Astrocyte (in vitro differentiated cells and primary cell): ENCODE measurements at regions not wholly inside any gene's neighbourhood (a gene's known extent, or its start where the extent isn't known, plus 50 kb on each side); places are given as distances from the start of the nearest gene placed in this dataset.
A peak's percentile ranks its signal among the peaks of the same experiment; 100 is the strongest.

Source experiments
- DNase-seq: peaks from one replicate; pipeline ENCODE4 v3.0.0-alpha.2; 2010; ENCODE audit warnings: low read depth
- FAIRE-seq: peaks from 2 replicates; lab custom pipeline; 2011; peaks lifted over from hg19 to GRCh38; lab: Jason Lieb, UNC
- H2AFZ ChIP-seq: 2 replicates; pipeline ENCODE4 v1.6.0; 2012; ENCODE audit warnings: low read depth, low read length, inconsistent platforms
- H3K27ac ChIP-seq: 2 replicates; pipeline ENCODE4 v1.5.1; 2011; ENCODE audit warnings: low read depth, low read length, inconsistent platforms
- H3K27me3 ChIP-seq: 2 replicates; pipeline ENCODE4 v1.6.0; 2011; ENCODE audit warnings: low read length, inconsistent platforms; ENCODE audit not compliant: insufficient read depth
- H3K36me3 ChIP-seq: 2 replicates; pipeline ENCODE4 v1.5.1; 2011; ENCODE audit warnings: low read length, inconsistent platforms; ENCODE audit not compliant: insufficient read depth
- H3K4me1 ChIP-seq: 2 replicates; pipeline ENCODE4 v1.5.1; 2011; ENCODE audit warnings: low read length, inconsistent platforms; ENCODE audit not compliant: insufficient read depth
- H3K4me2 ChIP-seq: 2 replicates; pipeline ENCODE4 v1.6.0; 2012; ENCODE audit warnings: low read length, inconsistent platforms
- H3K4me3 ChIP-seq: 2 replicates; pipeline ENCODE4 v1.5.1; 2011; ENCODE audit warnings: low read depth, mild to moderate bottlenecking, low read length, inconsistent platforms; ENCODE audit not compliant: insufficient read depth
- H3K79me2 ChIP-seq: 2 replicates; pipeline ENCODE4 v1.6.0; 2012; ENCODE audit warnings: mild to moderate bottlenecking, low read length, inconsistent platforms; ENCODE audit not compliant: insufficient read depth
- H3K9ac ChIP-seq: 2 replicates; pipeline ENCODE4 v1.6.0; 2012; ENCODE audit warnings: mild to moderate bottlenecking, low read length, inconsistent platforms
- H3K9me3 ChIP-seq: 2 replicates; pipeline ENCODE4 v1.5.1; 2012; ENCODE audit warnings: low read depth, mild to moderate bottlenecking, low read length, inconsistent platforms; ENCODE audit not compliant: insufficient read depth
- H4K20me1 ChIP-seq: 2 replicates; pipeline ENCODE4 v1.6.0; 2012; ENCODE audit warnings: low read length, inconsistent platforms; ENCODE audit not compliant: insufficient read depth
- H3K27ac Mint-ChIP-seq: one replicate; pipeline ENCODE4 v1.8.0; 2021; ENCODE audit warnings: mild to moderate bottlenecking, mixed read lengths; ENCODE audit not compliant: unreplicated experiment
- H3K27me3 Mint-ChIP-seq: one replicate; pipeline ENCODE4 v1.8.0; 2021; ENCODE audit warnings: low read depth, mixed read lengths; ENCODE audit not compliant: unreplicated experiment
- H3K36me3 Mint-ChIP-seq: one replicate; pipeline ENCODE4 v1.8.0; 2021; ENCODE audit warnings: low read depth, mixed read lengths; ENCODE audit not compliant: unreplicated experiment
- H3K4me1 Mint-ChIP-seq: one replicate; pipeline ENCODE4 v1.8.0; 2021; ENCODE audit warnings: low read depth, mixed read lengths; ENCODE audit not compliant: unreplicated experiment
- H3K4me3 Mint-ChIP-seq: one replicate; pipeline ENCODE4 v1.8.0; 2021; ENCODE audit warnings: mild to moderate bottlenecking, moderate library complexity, mixed read lengths; ENCODE audit not compliant: unreplicated experiment
- H3K9me3 Mint-ChIP-seq: one replicate; pipeline ENCODE4 v1.8.0; 2021; ENCODE audit warnings: mild to moderate bottlenecking, mixed read lengths; ENCODE audit not compliant: unreplicated experiment
- CTCF ChIP-seq: IDR thresholded peaks from 2 replicates; pipeline ENCODE4 v1.5.1; 2011; ENCODE audit warnings: low read depth, mild to moderate bottlenecking, inconsistent platforms, low read length, moderate library complexity; ENCODE audit not compliant: insufficient read depth
- EZH2 ChIP-seq: IDR thresholded peaks from 2 replicates; pipeline ENCODE4 v1.6.1; 2012; ENCODE audit warnings: mild to moderate bottlenecking, low read length, inconsistent platforms; ENCODE audit not compliant: insufficient read depth

- FAIRE-seq, result no peak
These were observed 364.9 kb downstream of the SS18 start for GRCh38 chr18:25725501-25725900.

GRCh38 chr18:25724997-25725396 is 365.4 kb downstream of the SS18 start:
- Histone ChIP-seq H3K4me1 (peaks cover 9% of the 10 kb centered on the region), H3K4me3 (no peak overlapping the region), H2AFZ (no peak overlapping the region), H3K9ac (no peak overlapping the region), H3K79me2 (no peaks in the 10 kb centered on the region), H3K27ac (no peak overlapping the region), H3K36me3 (no peaks in the 10 kb centered on the region), H4K20me1 (no peaks in the 10 kb centered on the region), H3K9me3 (no peaks in the 10 kb centered on the region), H3K4me2 (no peak overlapping the region), H3K27me3 (no peaks in the 10 kb centered on the region)
- no peak overlapping the region for H3K4me3 Mint-ChIP-seq
- TF ChIP-seq CTCF (no peak), EZH2 (no peak)
- H3K27ac Mint-ChIP-seq, result no peak overlapping the region
- DNase-seq (peak; percentile 25), FAIRE-seq (no peak)
- H3K36me3 Mint-ChIP-seq, result peaks cover 2% of the 10 kb centered on the region
- H3K4me1 Mint-ChIP-seq, result peaks cover 18% of the 10 kb centered on the region
- no peaks in the 10 kb centered on the region for H3K27me3 Mint-ChIP-seq
- H3K9me3 Mint-ChIP-seq, result peaks cover 3% of the 10 kb centered on the region

More at GRCh38 chr18:25725501-25725900, 364.9 kb downstream of the SS18 start:
- H2AFZ ChIP-seq, result no peak overlapping the region
- H4K20me1 ChIP-seq, result no peaks in the 10 kb centered on the region
- H3K27me3 ChIP-seq, result no peaks in the 10 kb centered on the region
- no peak overlapping the region for H3K9ac ChIP-seq
- H3K27me3 Mint-ChIP-seq, result peaks cover 1% of the 10 kb centered on the region
- H3K4me3 ChIP-seq, result no peak overlapping the region
- peaks cover 5% of the 10 kb centered on the region for H3K9me3 Mint-ChIP-seq
- H3K4me1 Mint-ChIP-seq, result peaks cover 18% of the 10 kb centered on the region
- H3K27ac ChIP-seq, result no peak overlapping the region
- TF ChIP-seq CTCF (no peak), EZH2 (no peak)
- no peak for DNase-seq
- no peak overlapping the region for H3K27ac Mint-ChIP-seq
- H3K79me2 ChIP-seq, result no peaks in the 10 kb centered on the region
- peaks cover 9% of the 10 kb centered on the region for H3K4me1 ChIP-seq
- no peak overlapping the region for H3K4me3 Mint-ChIP-seq
- H3K36me3 ChIP-seq, result no peaks in the 10 kb centered on the region
- no peaks in the 10 kb centered on the region for H3K9me3 ChIP-seq
- peak overlapping the region; percentile 65 for H3K4me2 ChIP-seq
- H3K36me3 Mint-ChIP-seq, result peaks cover 2% of the 10 kb centered on the region

- Histone ChIP-seq H3K4me1 (peaks cover 9% of the 10 kb centered on the region), H4K20me1 (no peaks in the 10 kb centered on the region), H3K9ac (no peak overlapping the region), H3K4me3 (no peak overlapping the region), H2AFZ (no peak overlapping the region), H3K36me3 (no peaks in the 10 kb centered on the region), H3K27me3 (no peaks in the 10 kb centered on the region), H3K79me2 (no peaks in the 10 kb centered on the region), H3K4me2 (no peak overlapping the region), H3K27ac (no peak overlapping the region), H3K9me3 (no peaks in the 10 kb centered on the region)
- Mint-ChIP-seq H3K36me3 (peaks cover 2% of the 10 kb centered on the region), H3K9me3 (peaks cover 3% of the 10 kb centered on the region), H3K27me3 (no peaks in the 10 kb centered on the region), H3K4me3 (no peak overlapping the region), H3K27ac (no peak overlapping the region), H3K4me1 (peaks cover 15% of the 10 kb centered on the region)
- DNase-seq (no peak), FAIRE-seq (no peak)
- no peak for TF ChIP-seq EZH2
- TF ChIP-seq CTCF, result no peak
These were observed 366.3 kb downstream of the SS18 start for GRCh38 chr18:25724121-25724520.
